ENCODE measurements at regions not wholly inside any gene's neighbourhood (a gene's known extent, or its start where the extent isn't known, plus 50 kb on each side); places are given as distances from the start of the nearest gene placed in this dataset.

- TF ChIP-seq EZH2 (IDR thresholded peaks at IDR 0.05; ENCODE audit: insufficient read depth, poor library complexity, severe bottlenecking), result no peak
- no peak for TF ChIP-seq EZH2phosphoT487 (IDR thresholded peaks at IDR 0.05; ENCODE audit: insufficient read depth, low read depth)
- no peak overlapping the region for H2AFZ ChIP-seq
- DNase-seq, result no peak
- H3K27ac ChIP-seq, result no peak overlapping the region
- H3K4me3 ChIP-seq, result no peak overlapping the region
- no peak overlapping the region for H3K4me2 ChIP-seq (ENCODE audit: unreplicated experiment)
- 0% methylated on average over 2 of the region's 2 CpGs for WGBS, 2 experiments (ENCODE audit: low coverage in 1 of 2, low lambda C conversion rate in 2 of 2, missing lambda C conversion rate in 2 of 2)
- H3K4me1 ChIP-seq (ENCODE audit: insufficient read depth), result no peaks in the 10 kb centered on the region
- no peaks in the 10 kb centered on the region for H3K9me3 ChIP-seq (ENCODE audit: low read depth)
- H4K20me1 ChIP-seq (ENCODE audit: insufficient read depth), result no peaks in the 10 kb centered on the region
- no peaks in the 10 kb centered on the region for H3K9me2 ChIP-seq (ENCODE audit: insufficient read depth)
- in situ Hi-C loops (cut with MboI), result no loop called here
- no peaks in the 10 kb centered on the region for H3K27me3 ChIP-seq (replicated peaks; ENCODE audit: insufficient read depth)
- H3F3A ChIP-seq (ENCODE audit: insufficient read depth), result no peaks in the 10 kb centered on the region
- H3K36me3 ChIP-seq (ENCODE audit: low read depth), result no peaks in the 10 kb centered on the region
- H3K9ac ChIP-seq, result no peak overlapping the region
- no peaks in the 10 kb centered on the region for H3K79me2 ChIP-seq (ENCODE audit: insufficient read depth)
Observed at GRCh38 chr18:1982056-1982455, 589.2 kb downstream of the METTL4 start.

- no peaks in the 10 kb centered on the region for H3K79me2 ChIP-seq (ENCODE audit: insufficient read depth)
- H2AFZ ChIP-seq, result no peak overlapping the region
- no peaks in the 10 kb centered on the region for H3K27me3 ChIP-seq (replicated peaks; ENCODE audit: insufficient read depth)
- H3K4me2 ChIP-seq (ENCODE audit: unreplicated experiment), result no peak overlapping the region
- no peaks in the 10 kb centered on the region for H3K9me2 ChIP-seq (ENCODE audit: insufficient read depth)
- whole genome bisulfite sequencing, 2 experiments (ENCODE audit: low coverage in 1 of 2, low lambda C conversion rate in 2 of 2, missing lambda C conversion rate in 2 of 2), result 4 to 6% methylated on average over 3 of the region's 3 CpGs
- no peaks in the 10 kb centered on the region for H4K20me1 ChIP-seq (ENCODE audit: insufficient read depth)
- no peaks in the 10 kb centered on the region for H3K36me3 ChIP-seq (ENCODE audit: low read depth)
- in situ Hi-C loops (cut with MboI), result no loop called here
- no peak overlapping the region for H3K9ac ChIP-seq
- no peak for TF ChIP-seq EZH2phosphoT487 (IDR thresholded peaks at IDR 0.05; ENCODE audit: insufficient read depth, low read depth)
- no peak for TF ChIP-seq EZH2 (IDR thresholded peaks at IDR 0.05; ENCODE audit: insufficient read depth, poor library complexity, severe bottlenecking)
- no peaks in the 10 kb centered on the region for H3F3A ChIP-seq (ENCODE audit: insufficient read depth)
- H3K9me3 ChIP-seq (ENCODE audit: low read depth), result no peaks in the 10 kb centered on the region
- DNase-seq, result no peak
- no peak overlapping the region for H3K27ac ChIP-seq
- no peak overlapping the region for H3K4me3 ChIP-seq
- H3K4me1 ChIP-seq (ENCODE audit: insufficient read depth), result no peaks in the 10 kb centered on the region
Observed at GRCh38 chr18:1983746-1984515, 587.4 kb downstream of the METTL4 start.

GRCh38 chr18:1993866-1994265, 577.4 kb downstream of the METTL4 start:
- in situ Hi-C loops (cut with MboI), result no loop called here
- 41 to 61% methylated on average over 3 of the region's 3 CpGs for WGBS, 2 experiments (ENCODE audit: low coverage in 1 of 2, low lambda C conversion rate in 2 of 2, missing lambda C conversion rate in 2 of 2)
- Histone ChIP-seq H3K27me3 (replicated peaks; ENCODE audit: insufficient read depth) (no peaks in the 10 kb centered on the region), H2AFZ (no peak overlapping the region), H3K79me2 (ENCODE audit: insufficient read depth) (no peaks in the 10 kb centered on the region), H3K9me3 (ENCODE audit: low read depth) (no peaks in the 10 kb centered on the region), H3K4me2 (ENCODE audit: unreplicated experiment) (no peak overlapping the region), H3K4me3 (no peak overlapping the region), H3F3A (ENCODE audit: insufficient read depth) (no peaks in the 10 kb centered on the region), H3K9ac (no peak overlapping the region), H4K20me1 (ENCODE audit: insufficient read depth) (no peaks in the 10 kb centered on the region), H3K36me3 (ENCODE audit: low read depth) (no peaks in the 10 kb centered on the region), H3K4me1 (ENCODE audit: insufficient read depth) (no peaks in the 10 kb centered on the region), H3K27ac (no peak overlapping the region), H3K9me2 (ENCODE audit: insufficient read depth) (no peaks in the 10 kb centered on the region)
- DNase-seq, result no peak
- TF ChIP-seq EZH2phosphoT487 (IDR thresholded peaks at IDR 0.05; ENCODE audit: insufficient read depth, low read depth) (no peak), EZH2 (IDR thresholded peaks at IDR 0.05; ENCODE audit: insufficient read depth, poor library complexity, severe bottlenecking) (no peak)

GRCh38 chr18:1994471-1994870, 576.8 kb downstream of the METTL4 start:
- no peaks in the 10 kb centered on the region for H3K4me1 ChIP-seq (ENCODE audit: insufficient read depth)
- H3K4me2 ChIP-seq (ENCODE audit: unreplicated experiment), result no peak overlapping the region
- H3K27ac ChIP-seq, result no peak overlapping the region
- WGBS, 2 experiments (ENCODE audit: low coverage in 1 of 2, low lambda C conversion rate in 2 of 2, missing lambda C conversion rate in 2 of 2), result 13 to 17% methylated on average over 2 of the region's 2 CpGs
- no peaks in the 10 kb centered on the region for H3K9me3 ChIP-seq (ENCODE audit: low read depth)
- H3K79me2 ChIP-seq (ENCODE audit: insufficient read depth), result no peaks in the 10 kb centered on the region
- in situ Hi-C loops (cut with MboI), result no loop called here
- no peak for TF ChIP-seq EZH2phosphoT487 (IDR thresholded peaks at IDR 0.05; ENCODE audit: insufficient read depth, low read depth)
- no peak for TF ChIP-seq EZH2 (IDR thresholded peaks at IDR 0.05; ENCODE audit: insufficient read depth, poor library complexity, severe bottlenecking)
- H4K20me1 ChIP-seq (ENCODE audit: insufficient read depth), result no peaks in the 10 kb centered on the region
- H3K9ac ChIP-seq, result no peak overlapping the region
- H3K9me2 ChIP-seq (ENCODE audit: insufficient read depth), result no peaks in the 10 kb centered on the region
- H3K36me3 ChIP-seq (ENCODE audit: low read depth), result no peaks in the 10 kb centered on the region
- no peaks in the 10 kb centered on the region for H3F3A ChIP-seq (ENCODE audit: insufficient read depth)
- DNase-seq, result no peak
- H3K27me3 ChIP-seq (replicated peaks; ENCODE audit: insufficient read depth), result no peaks in the 10 kb centered on the region
- no peak overlapping the region for H3K4me3 ChIP-seq
- no peak overlapping the region for H2AFZ ChIP-seq
